ENCODE measurements at regions not wholly inside any gene's neighbourhood (a gene's known extent, or its start where the extent isn't known, plus 50 kb on each side); places are given as distances from the start of the nearest gene placed in this dataset.

DNA sequence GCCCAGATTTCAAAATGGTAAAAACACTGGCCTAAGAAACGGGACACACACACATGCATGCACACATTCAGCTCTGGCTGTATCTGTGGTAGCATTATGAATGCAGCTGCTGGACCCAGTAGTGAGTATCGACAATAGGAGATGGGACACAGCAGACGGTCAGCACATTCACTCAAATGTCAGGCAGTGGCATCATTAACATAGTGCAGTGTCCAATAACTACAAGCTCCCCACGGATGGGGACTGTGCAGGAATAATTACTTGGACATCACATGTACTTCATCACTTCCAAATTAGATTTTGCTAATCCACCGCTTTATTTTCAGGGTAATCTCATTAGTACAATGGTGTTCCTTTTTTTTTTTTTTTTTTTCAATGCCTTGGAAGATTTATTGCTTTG, 109.5 kb downstream of the FANCF start:
- no peaks in the 10 kb centered on the region for H3K27me3 ChIP-seq (ENCODE audit: insufficient read depth, low read length, poor library complexity, severe bottlenecking)

DNA sequence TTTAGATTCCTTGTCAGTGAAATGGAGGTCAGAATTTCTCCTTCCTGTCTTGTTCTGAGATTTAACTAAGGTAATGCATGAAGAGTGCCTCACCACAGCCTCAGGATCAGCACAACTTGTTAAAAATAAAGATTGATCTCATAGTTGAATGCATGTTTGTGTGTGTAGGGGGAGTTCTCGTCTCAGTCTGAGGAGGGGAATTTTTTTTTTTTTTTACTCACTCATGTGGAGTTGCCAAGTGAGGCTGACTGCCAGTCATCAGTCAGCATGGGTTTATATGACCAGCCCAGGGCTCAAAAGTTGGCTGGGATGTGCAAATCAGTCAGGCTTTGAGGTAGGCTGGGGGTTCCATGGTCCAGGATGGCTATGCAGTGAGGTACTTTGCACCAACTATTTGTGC, 113.2 kb downstream of the FANCF start:
- Histone ChIP-seq H4K20me1 (ENCODE audit: insufficient read depth, low read length, poor library complexity, severe bottlenecking) (no peaks in the 10 kb centered on the region), H3K4me1 (ENCODE audit: insufficient read depth, low read length, poor library complexity, severe bottlenecking) (no peaks in the 10 kb centered on the region), H3K9me2 (replicated peaks; ENCODE audit: low read depth, low read length) (no peaks in the 10 kb centered on the region), H3K4me3 (ENCODE audit: low read length, poor library complexity, severe bottlenecking) (no peak overlapping the region), H3F3A (ENCODE audit: low read depth) (no peaks in the 10 kb centered on the region), H3K36me3 (ENCODE audit: insufficient read depth, low read length) (no peaks in the 10 kb centered on the region), H3K4me2 (ENCODE audit: low read depth, low read length, poor library complexity, severe bottlenecking) (no peak overlapping the region), H2AFZ (ENCODE audit: low read length) (no peak overlapping the region), H3K27me3 (ENCODE audit: insufficient read depth, low read length, poor library complexity, severe bottlenecking) (no peaks in the 10 kb centered on the region), H3K9ac (ENCODE audit: low read depth, low read length, poor library complexity, severe bottlenecking) (no peak overlapping the region), H3K79me2 (ENCODE audit: insufficient read depth, low read length) (no peaks in the 10 kb centered on the region), H3K9me3 (ENCODE audit: insufficient read depth, low read depth, low read length) (no peaks in the 10 kb centered on the region)
- TF ChIP-seq EZH2phosphoT487 (IDR thresholded peaks at IDR 0.05; ENCODE audit: borderline replicate concordance) = no peak
- TF ChIP-seq, protein P1, sequence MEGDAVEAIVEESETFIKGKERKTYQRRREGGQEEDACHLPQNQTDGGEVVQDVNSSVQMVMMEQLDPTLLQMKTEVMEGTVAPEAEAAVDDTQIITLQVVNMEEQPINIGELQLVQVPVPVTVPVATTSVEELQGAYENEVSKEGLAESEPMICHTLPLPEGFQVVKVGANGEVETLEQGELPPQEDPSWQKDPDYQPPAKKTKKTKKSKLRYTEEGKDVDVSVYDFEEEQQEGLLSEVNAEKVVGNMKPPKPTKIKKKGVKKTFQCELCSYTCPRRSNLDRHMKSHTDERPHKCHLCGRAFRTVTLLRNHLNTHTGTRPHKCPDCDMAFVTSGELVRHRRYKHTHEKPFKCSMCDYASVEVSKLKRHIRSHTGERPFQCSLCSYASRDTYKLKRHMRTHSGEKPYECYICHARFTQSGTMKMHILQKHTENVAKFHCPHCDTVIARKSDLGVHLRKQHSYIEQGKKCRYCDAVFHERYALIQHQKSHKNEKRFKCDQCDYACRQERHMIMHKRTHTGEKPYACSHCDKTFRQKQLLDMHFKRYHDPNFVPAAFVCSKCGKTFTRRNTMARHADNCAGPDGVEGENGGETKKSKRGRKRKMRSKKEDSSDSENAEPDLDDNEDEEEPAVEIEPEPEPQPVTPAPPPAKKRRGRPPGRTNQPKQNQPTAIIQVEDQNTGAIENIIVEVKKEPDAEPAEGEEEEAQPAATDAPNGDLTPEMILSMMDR (conservative IDR thresholded peaks at IDR 0.05; ENCODE audit: low read length) = no peak

More for the DNA sequence above, 109.5 kb downstream of the FANCF start:
- no peak overlapping the region for H3K4me3 ChIP-seq (ENCODE audit: low read length, poor library complexity, severe bottlenecking)
- H3K4me2 ChIP-seq (ENCODE audit: low read depth, low read length, poor library complexity, severe bottlenecking) = no peak overlapping the region
- no peak overlapping the region for H2AFZ ChIP-seq (ENCODE audit: low read length)
- no peaks in the 10 kb centered on the region for H3K79me2 ChIP-seq (ENCODE audit: insufficient read depth, low read length)
- H3K4me1 ChIP-seq (ENCODE audit: insufficient read depth, low read length, poor library complexity, severe bottlenecking) = no peaks in the 10 kb centered on the region
- TF ChIP-seq EZH2phosphoT487 (IDR thresholded peaks at IDR 0.05; ENCODE audit: borderline replicate concordance) = no peak
- TF ChIP-seq, protein P1 (conservative IDR thresholded peaks at IDR 0.05; ENCODE audit: low read length) = no peak
- H3F3A ChIP-seq (ENCODE audit: low read depth) = no peaks in the 10 kb centered on the region
- H3K9me2 ChIP-seq (replicated peaks; ENCODE audit: low read depth, low read length) = no peaks in the 10 kb centered on the region
- no peaks in the 10 kb centered on the region for H4K20me1 ChIP-seq (ENCODE audit: insufficient read depth, low read length, poor library complexity, severe bottlenecking)
- H3K9me3 ChIP-seq (ENCODE audit: insufficient read depth, low read depth, low read length) = no peaks in the 10 kb centered on the region
- no peak overlapping the region for H3K9ac ChIP-seq (ENCODE audit: low read depth, low read length, poor library complexity, severe bottlenecking)
- no peaks in the 10 kb centered on the region for H3K36me3 ChIP-seq (ENCODE audit: insufficient read depth, low read length)

DNA sequence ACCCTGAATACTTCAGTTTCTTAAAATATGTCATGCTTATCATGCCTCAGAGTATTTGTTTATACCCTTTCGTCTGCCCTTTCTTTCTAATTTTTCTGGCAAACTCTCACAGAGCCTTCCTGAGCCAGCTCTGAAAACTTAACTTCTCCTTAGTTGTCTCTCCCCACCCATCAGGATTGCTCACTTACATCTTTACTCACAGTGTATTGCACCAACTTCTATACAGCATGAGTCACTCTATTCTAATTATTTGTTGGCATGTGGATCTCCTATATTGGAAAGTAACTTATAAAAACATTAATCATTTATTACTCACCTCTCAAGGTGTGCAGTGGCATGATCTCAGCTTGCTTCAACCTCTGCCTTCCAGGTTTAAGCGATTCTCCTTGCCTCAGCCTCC, 114.9 kb downstream of the FANCF start:
- Histone ChIP-seq H3K79me2 (ENCODE audit: insufficient read depth, low read length) (no peaks in the 10 kb centered on the region), H3K9ac (ENCODE audit: low read depth, low read length, poor library complexity, severe bottlenecking) (no peak overlapping the region), H3K9me2 (replicated peaks; ENCODE audit: low read depth, low read length) (no peaks in the 10 kb centered on the region), H3K36me3 (ENCODE audit: insufficient read depth, low read length) (no peaks in the 10 kb centered on the region), H3K9me3 (ENCODE audit: insufficient read depth, low read depth, low read length) (no peaks in the 10 kb centered on the region), H3K27me3 (ENCODE audit: insufficient read depth, low read length, poor library complexity, severe bottlenecking) (no peaks in the 10 kb centered on the region), H3F3A (ENCODE audit: low read depth) (no peaks in the 10 kb centered on the region), H2AFZ (ENCODE audit: low read length) (no peak overlapping the region), H3K4me3 (ENCODE audit: low read length, poor library complexity, severe bottlenecking) (no peak overlapping the region), H3K4me1 (ENCODE audit: insufficient read depth, low read length, poor library complexity, severe bottlenecking) (no peaks in the 10 kb centered on the region), H4K20me1 (ENCODE audit: insufficient read depth, low read length, poor library complexity, severe bottlenecking) (no peaks in the 10 kb centered on the region), H3K4me2 (ENCODE audit: low read depth, low read length, poor library complexity, severe bottlenecking) (no peak overlapping the region)
- TF ChIP-seq EZH2phosphoT487 (IDR thresholded peaks at IDR 0.05; ENCODE audit: borderline replicate concordance) = no peak
- TF ChIP-seq, protein P1 (conservative IDR thresholded peaks at IDR 0.05; ENCODE audit: low read length) = no peak

Measured in Loucy (cell line).